ENCODE measurements at regions not wholly inside any gene's neighbourhood (a gene's known extent, or its start where the extent isn't known, plus 50 kb on each side); places are given as distances from the start of the nearest gene placed in this dataset.

DNA sequence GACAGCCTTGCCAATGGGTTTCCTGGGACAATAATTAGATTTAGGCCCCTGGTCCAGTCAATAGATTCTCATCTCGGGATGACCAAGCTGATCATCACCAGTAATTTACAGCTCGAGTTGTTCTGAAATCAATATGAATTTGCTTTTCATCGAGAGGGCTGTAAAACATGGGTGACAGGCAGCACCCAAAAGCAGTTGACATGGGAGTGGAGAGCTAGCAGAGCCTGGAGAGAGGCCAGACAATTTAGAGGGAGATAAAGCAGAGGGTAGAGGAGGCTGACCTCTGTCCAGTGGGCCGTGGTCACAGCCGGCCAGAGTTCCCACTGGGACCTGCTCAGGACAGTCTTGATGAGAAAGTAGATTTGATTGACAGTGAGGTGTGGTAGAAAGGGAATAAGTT is 157.3 kb downstream of the ASCL4 start:
- no peak overlapping the region for H4K8ac ChIP-seq (ENCODE audit: low read depth in 2 of 2, low read length in 2 of 2)
- no peak overlapping the region for H2BK120ac ChIP-seq (ENCODE audit: low read depth, low read length)
- no peaks in the 10 kb centered on the region for H3K36me3 ChIP-seq (ENCODE audit: control insufficient read depth, insufficient read depth, low read length)
- no peak overlapping the region for H3K27ac ChIP-seq (ENCODE audit: insufficient read depth, low read length)
- no peak for ATAC-seq (ENCODE audit: low read depth)
- H2AK9ac ChIP-seq (replicated peaks; ENCODE audit: low read depth, low read length, poor library complexity): no peak overlapping the region
- no peak overlapping the region for H2AK5ac ChIP-seq (ENCODE audit: low read depth, low read length)
- no peak for DNase-seq
- H3K9me3 ChIP-seq (ENCODE audit: control insufficient read depth, insufficient read depth, low read length): no peaks in the 10 kb centered on the region
- no peak overlapping the region for H3K56ac ChIP-seq (ENCODE audit: extremely low read depth, insufficient read depth, low read length)
- no peak overlapping the region for H2AFZ ChIP-seq (replicated peaks; ENCODE audit: low read length, poor library complexity)
- H2BK20ac ChIP-seq (ENCODE audit: low read depth, low read length): no peak overlapping the region
- no peak overlapping the region for H3K14ac ChIP-seq (replicated peaks; ENCODE audit: low read depth, low read length)
- intact Hi-C loops (cut with micrococcal nuclease) (no loop called here), dilution Hi-C loops (cut with HindIII; ENCODE audit: low sequenced_read_pairs, unreplicated experiment) (no loop called here), in situ Hi-C loops (cut with MboI; ENCODE audit: low sequenced_read_pairs) (no loop called here)
- no peak overlapping the region for H3K4ac ChIP-seq (ENCODE audit: low read depth, low read length)
- no peak for TF ChIP-seq RFX5 (IDR thresholded peaks at IDR 0.05; ENCODE audit: low read depth, low read length)
- no peak for TF ChIP-seq BHLHE40 (IDR thresholded peaks at IDR 0.05; ENCODE audit: low read depth, low read length)
- TF ChIP-seq POLR2A (IDR thresholded peaks at IDR 0.05; ENCODE audit: low read depth, low read length): no peak
- no peak for TF ChIP-seq MXI1 (IDR thresholded peaks at IDR 0.05; ENCODE audit: borderline replicate concordance, low read depth, low read length)
- no peak for TF ChIP-seq SMC3 (IDR thresholded peaks at IDR 0.05; ENCODE audit: low read depth, low read length)
- TF ChIP-seq, protein P1, sequence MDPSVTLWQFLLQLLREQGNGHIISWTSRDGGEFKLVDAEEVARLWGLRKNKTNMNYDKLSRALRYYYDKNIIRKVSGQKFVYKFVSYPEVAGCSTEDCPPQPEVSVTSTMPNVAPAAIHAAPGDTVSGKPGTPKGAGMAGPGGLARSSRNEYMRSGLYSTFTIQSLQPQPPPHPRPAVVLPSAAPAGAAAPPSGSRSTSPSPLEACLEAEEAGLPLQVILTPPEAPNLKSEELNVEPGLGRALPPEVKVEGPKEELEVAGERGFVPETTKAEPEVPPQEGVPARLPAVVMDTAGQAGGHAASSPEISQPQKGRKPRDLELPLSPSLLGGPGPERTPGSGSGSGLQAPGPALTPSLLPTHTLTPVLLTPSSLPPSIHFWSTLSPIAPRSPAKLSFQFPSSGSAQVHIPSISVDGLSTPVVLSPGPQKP (IDR thresholded peaks at IDR 0.05; ENCODE audit: borderline replicate concordance, low read depth, low read length): no peak
- no peak for TF ChIP-seq USF2 (IDR thresholded peaks at IDR 0.05; ENCODE audit: low read depth, low read length)
- no peak overlapping the region for H4K91ac ChIP-seq (ENCODE audit: insufficient read depth, low read depth, low read length)
- no peak overlapping the region for H3K4me2 ChIP-seq (ENCODE audit: low read depth, low read length)
- H4K5ac ChIP-seq (ENCODE audit: low read depth, low read length): no peak overlapping the region
- H4K20me1 ChIP-seq (ENCODE audit: insufficient read depth, low read length): no peaks in the 10 kb centered on the region
- no peaks in the 10 kb centered on the region for H3K79me1 ChIP-seq (ENCODE audit: low read depth in 1 of 2, low read length in 2 of 2)
- POLR2A ChIA-PET (ENCODE audit: unreplicated experiment): no interaction called here
- H3K23ac ChIP-seq (ENCODE audit: low read depth, low read length): no peak overlapping the region
- no peak overlapping the region for H2BK5ac ChIP-seq (ENCODE audit: low read depth, low read length, poor library complexity, severe bottlenecking)
- no peak overlapping the region for H3K4me3 ChIP-seq (ENCODE audit: insufficient read depth, low read depth, low read length)
- H3K9ac ChIP-seq (ENCODE audit: low read depth, low read length): no peak overlapping the region
- no peak overlapping the region for H3K18ac ChIP-seq (ENCODE audit: low read depth, low read length)
- no peaks in the 10 kb centered on the region for H3K27me3 ChIP-seq (ENCODE audit: control insufficient read depth, insufficient read depth, low read length)
- no TSS peak for BruUV-seq (replicated peaks)
- H2BK15ac ChIP-seq (ENCODE audit: low read depth, low read length): no peak overlapping the region
- CTCF ChIA-PET: no interaction called here
- H3K9me1 ChIP-seq (ENCODE audit: insufficient read depth, low read length): no peaks in the 10 kb centered on the region
- WGBS, 2 experiments (ENCODE audit: extremely low coverage in 2 of 2, insufficient read length in 1 of 2): 22% methylated on average over 3 of the region's 5 CpGs; no CpG with 5 or more reads in 1 of the 2 experiments
- H3K4me1 ChIP-seq (ENCODE audit: control insufficient read depth, insufficient read depth, low read length): no peaks in the 10 kb centered on the region

Data from IMR-90 (cell line).